ENCODE measurements at regions not wholly inside any gene's neighbourhood (a gene's known extent, or its start where the extent isn't known, plus 50 kb on each side); places are given as distances from the start of the nearest gene placed in this dataset.

- Histone ChIP-seq H3K14ac (ENCODE audit: insufficient read depth, low read length) (no peak overlapping the region), H3K23ac (ENCODE audit: insufficient read length, low read depth, low read length) (no peak overlapping the region), H3K79me1 (ENCODE audit: insufficient read depth, low read depth, low read length, poor library complexity, severe bottlenecking) (no peaks in the 10 kb centered on the region), H3K4ac (ENCODE audit: low read depth, low read length) (no peak overlapping the region), H3T11ph (ENCODE audit: low read length) (no peak overlapping the region), H3K27ac (ENCODE audit: insufficient read length, low read depth, low read length) (no peak overlapping the region), H3K9ac (ENCODE audit: extremely low read depth, insufficient read length, low read length) (no peak overlapping the region), H3K27me3 (ENCODE audit: insufficient read depth, low read length) (no peaks in the 10 kb centered on the region), H3K4me2 (ENCODE audit: insufficient read depth, insufficient read length, low read length) (no peak overlapping the region), H3K4me1 (ENCODE audit: insufficient read depth, low read length) (no peaks in the 10 kb centered on the region), H4K8ac (replicated peaks; ENCODE audit: insufficient read length, low read depth, low read length) (no peak overlapping the region), H2BK15ac (ENCODE audit: low read depth, low read length) (no peak overlapping the region), H2BK5ac (ENCODE audit: insufficient read length, low read length) (no peak overlapping the region), H3K79me2 (ENCODE audit: insufficient read depth, low read length) (no peaks in the 10 kb centered on the region), H2AFZ (ENCODE audit: low read length) (no peak overlapping the region), H4K20me1 (ENCODE audit: control insufficient read depth, insufficient read depth, insufficient read length) (no peaks in the 10 kb centered on the region), H2AK5ac (ENCODE audit: insufficient read length, low read length) (no peak overlapping the region), H4K5ac (ENCODE audit: insufficient read length, low read depth, low read length) (no peak overlapping the region), H3K23me2 (ENCODE audit: insufficient read length, low read depth, low read length, poor library complexity, severe bottlenecking) (no peaks in the 10 kb centered on the region), H4K91ac (ENCODE audit: insufficient read length, low read depth, low read length) (no peak overlapping the region), H3K18ac (ENCODE audit: insufficient read length, low read depth, low read length) (no peak overlapping the region), H3K9me3 (ENCODE audit: control insufficient read depth, low read depth, low read length) (no peaks in the 10 kb centered on the region), H2BK120ac (ENCODE audit: low read depth, low read length, poor library complexity, severe bottlenecking) (no peak overlapping the region), H2BK12ac (ENCODE audit: insufficient read length, low read depth, low read length) (no peak overlapping the region), H2BK20ac (ENCODE audit: low read depth, low read length, poor library complexity, severe bottlenecking) (no peak overlapping the region), H3K56ac (ENCODE audit: insufficient read length, low read depth, low read length) (no peak overlapping the region)
- H3K27me3 Mint-ChIP-seq (ENCODE audit: low read depth): no peaks in the 10 kb centered on the region
- H3K27ac Mint-ChIP-seq: peak overlapping the region in 1 of 3 experiments; percentile 62; a peak in 1 of 7 replicates
- no peak for TF ChIP-seq CTCF (conservative IDR thresholded peaks at IDR 0.05)
- peaks cover 0 to 3% of the 10 kb centered on the region in 2 experiments; a peak in 2 of 4 replicates for H3K4me1 Mint-ChIP-seq
- DNase-seq: no peak
- H3K4me3 Mint-ChIP-seq: no peak overlapping the region
- peaks cover 0 to 4% of the 10 kb centered on the region in 2 experiments; a peak in 1 of 5 replicates for H3K9me3 Mint-ChIP-seq
- whole genome bisulfite sequencing (ENCODE audit: extremely low coverage, insufficient read length, low lambda C conversion rate): no CpG with 5 or more reads among the region's 10 CpGs
- no peaks in the 10 kb centered on the region for H3K36me3 Mint-ChIP-seq (ENCODE audit: insufficient read depth in 1 of 3, low read depth in 3 of 3)
Measured at GRCh38 chr5:63154476-63155309, 576.1 kb downstream of the LRRC70 start.

Data from H9 (cell line).